GM12892 (cell line): ENCODE measurements at regions not wholly inside any gene's neighbourhood (a gene's known extent, or its start where the extent isn't known, plus 50 kb on each side); places are given as distances from the start of the nearest gene placed in this dataset.

Experiments used
- POLR2A ChIP-seq: IDR thresholded peaks from 2 replicates; pipeline ENCODE4 v1.6.1; 2011; ENCODE audit warnings: low read depth, low read length, control low read depth
- POLR2AphosphoS5 ChIP-seq: IDR thresholded peaks from 2 replicates; pipeline ENCODE4 v1.6.1; 2011; ENCODE audit warnings: low read depth, low read length, control low read depth
- TAF1 ChIP-seq: IDR thresholded peaks from 2 replicates; pipeline ENCODE4 v1.6.1; 2011; ENCODE audit warnings: low read depth, mild to moderate bottlenecking, control low read depth, low read length, borderline replicate concordance

DNA sequence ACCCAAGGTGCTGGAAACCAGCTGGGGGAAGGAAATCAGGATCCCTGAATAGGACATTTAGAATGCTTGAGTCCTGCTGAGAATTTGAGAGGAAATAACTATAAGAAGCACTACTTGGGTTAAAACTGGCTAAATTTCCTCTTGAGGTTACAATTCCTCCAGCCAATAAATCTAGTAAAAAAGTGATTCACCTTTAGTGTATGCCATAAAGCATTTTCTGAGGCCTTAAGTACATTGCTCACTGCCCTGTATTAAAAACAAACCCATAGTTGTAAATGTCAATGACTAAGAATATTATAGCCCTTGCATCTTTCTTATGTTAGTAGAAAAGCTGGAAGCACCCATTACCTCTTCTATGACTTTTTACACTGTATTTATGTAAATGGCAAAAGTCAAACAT is 634.7 kb upstream of the ARRDC3 start:
- TF ChIP-seq POLR2AphosphoS5 (no peak), POLR2A (no peak), TAF1 (no peak)
